NCI-H2107 treated with DMSO at 0.1 percent for 48 hours (cell line): ENCODE measurements at regions not wholly inside any gene's neighbourhood (a gene's known extent, or its start where the extent isn't known, plus 50 kb on each side); places are given as distances from the start of the nearest gene placed in this dataset.

ENCODE experiments used
- DNase-seq: peaks from one replicate; lab custom pipeline; 2025; ENCODE audit not compliant: unreplicated experiment; lab: John Stamatoyannopoulos, UW

DNA sequence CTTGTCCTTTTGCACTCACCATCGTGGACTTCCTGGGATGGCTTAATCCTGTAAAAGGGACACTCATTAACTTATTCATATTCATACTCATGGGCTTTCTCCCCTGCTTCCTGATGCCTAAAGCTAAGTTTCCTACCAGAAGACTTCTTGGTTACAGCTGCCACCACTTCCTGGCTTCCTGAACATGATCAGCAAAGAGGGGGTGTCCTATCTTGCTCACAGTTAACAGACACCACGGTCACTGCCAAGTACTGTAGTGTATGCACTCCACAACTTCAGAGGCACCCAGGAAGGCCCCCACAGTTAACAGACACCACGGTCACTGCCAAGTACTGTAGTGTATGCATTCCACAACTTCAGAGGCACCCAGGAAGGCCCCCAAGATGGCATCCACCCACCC lies 177.8 kb downstream of the SIPA1L2 start:
- no peak for DNase-seq

GRCh38 chr1:232451506-232451905 lies 178.4 kb downstream of the SIPA1L2 start:
- DNase-seq: no peak

DNA sequence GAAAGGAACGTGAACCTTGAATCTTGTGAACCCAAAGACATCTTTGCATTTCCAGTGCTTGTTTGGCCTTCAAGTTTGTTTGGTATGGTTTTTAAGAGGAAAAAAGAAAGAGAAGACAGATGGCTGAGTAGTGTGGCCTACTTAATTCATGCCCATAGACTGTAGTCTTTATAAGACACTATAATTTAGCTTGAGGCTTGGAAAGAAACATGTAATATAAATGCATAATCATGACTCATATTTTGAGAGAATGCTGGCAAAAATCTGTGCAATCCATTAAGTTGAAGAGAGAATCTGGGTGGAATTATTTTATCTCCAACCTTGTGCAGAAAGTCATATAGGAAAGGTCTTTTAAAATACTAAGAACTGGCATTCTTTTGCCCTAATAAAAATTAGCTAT lies 179.3 kb downstream of the SIPA1L2 start:
- no peak for DNase-seq

DNA sequence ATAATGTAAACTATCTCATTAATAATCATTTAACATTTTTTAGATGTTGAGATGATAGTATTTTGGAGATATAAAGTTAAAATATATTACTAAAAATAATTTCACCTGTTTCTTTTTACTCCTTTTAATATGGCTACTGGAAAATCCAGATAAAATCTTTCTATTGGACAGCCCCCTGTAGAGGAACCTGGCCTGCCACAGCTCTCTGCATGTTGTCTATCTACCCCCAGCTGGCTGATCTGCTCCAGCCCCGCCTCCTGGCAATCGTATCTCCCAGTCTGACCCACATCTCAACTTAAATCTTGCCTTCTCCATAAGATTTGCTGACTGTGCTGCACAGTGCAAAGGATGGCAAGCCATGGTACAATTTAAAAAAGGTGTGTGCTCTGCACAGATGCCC lies 182.8 kb downstream of the SIPA1L2 start:
- DNase-seq: no peak

DNA sequence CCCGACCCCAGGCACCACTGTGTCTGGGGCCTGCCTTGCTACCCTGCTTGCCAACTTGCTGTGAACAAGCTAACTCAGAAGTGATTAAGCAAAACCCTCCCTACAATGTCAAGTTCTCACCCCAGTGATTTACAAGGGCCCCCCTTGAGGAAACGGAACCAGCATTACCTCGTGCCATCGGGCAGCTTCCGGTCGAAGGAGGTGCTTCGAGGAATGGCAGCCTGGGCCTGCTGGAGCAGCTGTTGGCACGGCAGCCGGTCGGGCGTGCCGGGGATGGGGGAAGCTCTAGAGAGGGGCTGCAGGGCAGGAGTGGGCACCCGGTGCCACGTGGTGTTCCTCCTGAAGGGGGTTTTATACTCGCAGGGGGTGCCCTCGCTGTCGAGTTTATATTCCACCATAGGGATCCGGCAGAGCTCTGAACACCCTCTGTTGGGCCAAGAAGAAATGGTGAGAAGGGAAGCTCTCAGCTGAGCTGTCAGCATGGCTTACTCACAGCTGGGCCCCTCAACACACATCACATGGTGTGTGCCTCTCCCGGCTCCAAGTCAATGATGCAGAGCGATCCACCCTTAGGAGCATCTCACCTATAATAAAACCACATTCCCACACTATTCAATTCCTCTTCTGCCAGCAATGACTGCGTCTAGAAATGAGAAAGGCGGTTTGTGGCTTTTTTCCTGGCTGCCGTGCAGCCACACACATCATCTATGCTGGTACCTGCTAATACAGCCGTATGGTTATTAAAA lies 184.4 kb downstream of the SIPA1L2 start:
- DNase-seq: no peak

- no peak for DNase-seq
Observed at GRCh38 chr1:232443372-232443771, 186.6 kb downstream of the SIPA1L2 start.

DNA sequence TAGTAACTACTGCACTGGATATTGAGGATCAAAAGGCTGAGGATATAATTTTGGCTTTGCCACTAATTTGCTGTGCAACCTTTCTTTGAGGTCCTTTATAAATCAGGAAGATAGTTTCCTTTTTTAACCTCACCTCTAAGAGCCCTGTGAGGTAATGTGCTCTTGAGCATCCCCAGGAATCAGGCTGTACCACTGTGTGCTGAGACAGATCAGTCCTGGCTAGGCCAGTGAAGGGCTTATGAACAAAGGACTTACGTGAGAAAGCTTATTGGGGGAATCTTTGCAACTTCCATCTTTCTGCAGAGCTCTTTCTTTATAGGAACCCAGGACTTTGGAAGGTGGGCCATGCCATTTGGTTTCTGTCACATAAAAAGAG lies 188.9 kb downstream of the SIPA1L2 start:
- no peak for DNase-seq

DNA sequence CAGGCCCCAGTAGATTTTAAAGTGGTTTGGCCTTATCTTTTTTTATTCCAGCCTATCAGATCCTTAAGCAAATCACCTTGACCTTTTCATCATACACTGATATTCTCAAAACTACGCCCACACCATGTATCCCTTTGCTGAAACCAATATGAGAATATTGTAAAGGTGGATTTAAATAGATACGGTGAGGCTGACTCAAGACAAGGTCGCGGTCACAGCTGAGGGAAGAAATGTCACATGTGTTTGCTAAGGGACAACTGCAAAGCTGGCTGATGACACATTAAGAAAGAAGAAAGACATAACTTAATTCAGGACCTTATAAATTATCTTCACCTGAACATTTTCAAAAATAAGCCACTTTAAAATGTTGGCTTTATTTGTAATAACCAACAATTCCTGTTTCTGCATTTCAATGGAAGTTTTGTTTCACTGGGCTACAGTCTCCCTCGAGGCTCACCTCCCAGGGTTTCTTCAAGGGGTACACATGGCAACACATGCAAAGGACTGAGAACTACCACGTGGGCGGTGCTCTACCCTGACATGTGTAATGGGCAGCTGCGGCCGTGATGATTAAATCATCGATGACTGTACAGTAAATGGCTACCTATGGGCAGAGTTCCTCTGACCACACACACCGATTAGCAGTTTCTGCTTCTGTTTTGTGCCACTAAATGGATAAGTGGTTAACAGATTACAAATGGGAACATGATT lies 189.5 kb downstream of the SIPA1L2 start:
- no peak for DNase-seq

DNA sequence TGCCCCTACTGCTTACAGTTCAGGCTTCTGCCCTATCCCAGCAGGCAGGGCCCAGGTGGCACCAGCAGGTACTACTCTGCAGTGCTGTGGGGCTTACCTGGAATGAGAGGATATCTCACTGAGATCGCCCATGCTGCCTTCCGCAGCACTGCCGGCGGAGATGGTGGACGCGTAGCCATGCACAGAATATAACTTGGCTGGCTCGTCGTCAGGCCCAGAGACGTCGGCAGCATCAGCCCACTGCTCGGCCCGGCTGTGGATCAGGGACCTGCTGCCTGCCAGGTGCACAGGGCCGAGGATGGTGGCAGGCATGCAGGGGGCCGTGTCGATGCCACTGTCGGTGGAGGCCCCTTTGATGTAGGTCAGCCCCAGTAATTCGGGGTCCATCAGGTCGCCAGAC lies 190.9 kb downstream of the SIPA1L2 start:
- DNase-seq: no peak

GRCh38 chr1:232438476-232438875 lies 191.5 kb downstream of the SIPA1L2 start:
- DNase-seq: peak; percentile 50

- no peak for DNase-seq
Observed at GRCh38 chr1:232437510-232437909, 192.4 kb downstream of the SIPA1L2 start.

GRCh38 chr1:232435729-232436128 lies 194.2 kb downstream of the SIPA1L2 start:
- DNase-seq: no peak

DNA sequence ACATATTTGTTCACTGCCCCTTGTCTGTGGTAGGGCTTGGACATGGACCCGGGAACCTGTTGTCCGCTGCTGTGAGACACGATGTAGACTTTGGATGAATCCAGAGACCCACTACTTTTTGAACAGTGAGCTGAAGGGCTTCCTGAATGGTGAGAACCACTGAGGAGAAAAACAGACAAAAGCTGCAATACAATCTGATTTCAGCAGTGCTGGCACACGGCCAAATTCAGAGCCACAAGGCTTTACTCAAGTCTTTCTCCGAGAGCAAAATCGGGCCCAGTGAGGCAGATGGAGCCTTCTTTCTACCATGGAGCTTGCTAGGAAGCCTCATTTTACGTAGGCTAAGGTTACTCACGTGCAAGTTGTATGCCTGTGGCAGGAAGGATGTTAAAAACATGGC lies 197.6 kb downstream of the SIPA1L2 start:
- DNase-seq: no peak

DNA sequence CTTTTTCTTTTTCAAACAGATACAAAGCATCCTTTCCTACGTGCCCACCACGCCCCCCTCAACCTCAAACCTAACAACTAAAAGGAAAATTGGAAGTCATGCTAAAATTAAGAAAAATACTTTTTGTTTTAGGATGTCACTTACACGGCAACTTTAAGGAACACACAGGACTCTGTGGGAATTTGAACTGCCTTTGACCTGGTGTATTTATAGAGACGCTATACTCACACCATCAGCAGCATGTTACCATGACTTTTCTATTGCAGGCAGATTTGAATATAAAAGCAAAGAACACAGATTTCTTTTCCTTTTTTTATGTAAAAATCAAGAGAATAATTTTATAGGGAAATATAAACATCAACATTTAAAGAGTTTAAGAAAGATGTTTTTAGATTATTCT lies 198.2 kb downstream of the SIPA1L2 start:
- no peak for DNase-seq

GRCh38 chr1:232431326-232431725 lies 198.6 kb downstream of the SIPA1L2 start:
- DNase-seq: no peak

DNA sequence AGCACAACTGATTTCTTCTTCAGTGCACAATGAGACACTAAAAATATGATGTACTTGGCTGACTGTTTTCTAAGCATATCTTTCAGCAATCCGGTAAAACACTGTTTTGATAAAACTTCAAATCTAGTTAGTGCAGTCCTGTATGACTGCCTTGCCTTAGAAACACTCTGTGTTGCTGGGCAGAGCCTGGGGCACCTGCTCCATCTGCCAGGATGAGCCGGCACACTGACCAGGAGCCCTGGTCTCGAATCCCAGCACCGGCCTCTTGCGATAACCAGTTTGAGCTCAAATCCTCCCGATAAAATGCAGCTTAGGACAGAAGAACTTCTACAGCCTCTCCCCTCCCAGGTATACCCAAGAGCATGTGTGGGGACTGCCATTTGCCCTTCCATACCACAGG lies 199.5 kb downstream of the SIPA1L2 start:
- DNase-seq: no peak

DNA sequence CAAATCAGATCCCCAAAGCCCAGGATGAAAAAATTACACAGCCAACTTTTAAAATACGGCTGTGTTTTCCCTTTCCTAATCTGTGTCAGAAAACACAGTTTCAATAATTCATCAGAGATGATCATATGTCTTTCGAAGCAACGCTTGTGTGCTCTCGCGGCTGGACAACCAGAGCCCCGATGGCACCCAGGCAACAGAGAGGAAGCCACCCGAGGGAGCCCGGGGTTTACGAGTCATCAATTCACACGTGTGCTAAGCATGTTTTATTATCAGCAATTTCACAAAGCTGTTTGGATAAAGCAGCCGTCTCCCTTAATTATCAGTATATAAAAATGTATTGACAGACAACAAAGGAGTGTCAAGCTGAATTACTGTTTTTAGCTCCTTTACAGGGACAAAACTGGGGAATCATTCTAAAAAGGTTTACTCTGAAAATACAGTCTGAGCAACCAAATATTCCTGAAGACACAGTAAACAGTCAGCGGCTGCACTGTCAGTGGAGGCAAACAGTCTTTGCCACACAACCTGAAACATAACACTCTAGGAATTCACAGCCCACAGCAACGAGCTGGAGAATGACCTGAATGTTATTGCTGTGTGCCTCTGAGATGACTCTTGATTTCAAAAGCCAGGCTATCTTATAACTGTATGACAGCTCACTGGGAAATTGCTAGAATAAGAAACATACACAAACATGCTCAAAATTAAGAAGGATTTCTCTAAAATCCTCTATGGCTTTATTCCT lies 201.0 kb downstream of the SIPA1L2 start:
- DNase-seq: no peak

DNA sequence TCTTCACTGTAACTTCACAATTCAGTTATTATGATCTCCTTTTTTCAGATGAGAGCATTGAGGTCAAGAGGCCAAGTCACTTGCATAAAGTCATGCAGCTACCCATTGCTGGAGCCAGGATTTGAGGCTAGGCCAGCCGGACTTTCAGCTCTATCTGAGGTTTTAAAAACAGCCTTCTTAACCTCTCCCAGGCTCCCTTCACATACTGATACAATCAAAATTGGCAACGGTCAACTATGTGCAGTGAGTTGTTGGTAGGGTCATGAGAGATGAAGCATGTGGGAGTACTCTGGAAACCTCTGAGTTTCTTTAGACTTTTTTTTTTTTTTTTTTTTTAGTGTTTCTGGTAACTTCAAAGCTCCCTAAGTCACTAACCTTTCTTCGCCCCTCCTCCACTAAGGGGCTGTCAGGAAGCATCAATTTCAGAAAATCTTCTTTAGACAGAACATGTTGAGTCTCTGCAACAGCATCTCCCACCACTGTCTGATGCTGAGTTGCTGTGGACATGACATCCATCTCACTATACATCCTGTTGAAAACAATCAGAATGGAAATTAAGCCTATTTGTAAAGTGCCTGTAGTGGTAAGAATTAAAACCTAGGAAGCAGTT lies 201.8 kb downstream of the SIPA1L2 start:
- no peak for DNase-seq

DNA sequence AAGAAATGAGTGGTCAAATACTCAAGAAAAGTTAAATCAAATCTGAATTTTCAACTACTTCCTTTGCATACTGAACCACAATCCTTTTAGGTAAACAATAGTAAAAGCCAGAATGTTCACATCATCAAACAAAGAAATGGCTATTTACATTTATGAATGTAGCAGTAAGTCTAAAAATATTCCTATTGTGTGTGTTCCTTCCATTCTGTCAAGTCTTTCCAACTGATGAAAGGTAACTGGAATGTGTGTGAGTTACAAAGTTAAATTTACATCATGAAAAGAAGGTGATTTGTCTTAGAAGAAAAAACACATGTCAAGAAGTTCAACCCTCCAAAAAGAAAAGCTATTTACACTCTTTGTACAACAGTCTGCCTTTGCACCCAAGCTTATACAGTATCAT lies 203.1 kb downstream of the SIPA1L2 start:
- no peak for DNase-seq

DNA sequence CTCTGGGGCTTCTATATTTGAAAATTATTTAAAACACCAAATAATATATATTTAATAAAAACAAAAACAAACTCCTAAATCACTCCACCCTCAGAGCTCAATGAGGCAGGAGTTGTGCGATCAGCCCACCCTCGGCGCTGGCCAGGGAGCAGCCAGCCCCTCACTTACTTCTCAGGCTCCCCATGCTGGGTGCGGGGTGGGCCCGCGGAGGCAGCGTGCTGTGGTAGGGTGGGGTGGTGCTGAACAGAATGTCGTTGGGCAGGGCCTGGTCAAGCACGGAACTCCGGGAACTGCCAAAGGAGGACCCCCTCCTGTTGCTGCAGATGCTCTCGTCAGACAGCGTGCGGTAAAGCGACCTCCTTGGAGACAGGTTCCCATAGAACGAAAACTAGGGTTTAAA lies 204.5 kb downstream of the SIPA1L2 start:
- DNase-seq: no peak

- no peak for DNase-seq
Observed at GRCh38 chr1:232423591-232423990, 206.3 kb downstream of the SIPA1L2 start.

GRCh38 chr1:232422898-232423297 lies 207.0 kb downstream of the SIPA1L2 start:
- no peak for DNase-seq
